HFFc6 (cell line): ENCODE measurements at regions not wholly inside any gene's neighbourhood (a gene's known extent, or its start where the extent isn't known, plus 50 kb on each side); places are given as distances from the start of the nearest gene placed in this dataset.

ENCODE experiments used
- DNase-seq: peaks from one replicate; pipeline ENCODE4 v3.0.0-alpha.2; 2018
- H3K27ac Mint-ChIP-seq: 2 replicates; pipeline ENCODE4 v1.8.0; 2020; ENCODE audit warnings: mild to moderate bottlenecking, mixed read lengths
- H3K27me3 Mint-ChIP-seq: 2 replicates; pipeline ENCODE4 v1.8.0; 2021; ENCODE audit warnings: mild to moderate bottlenecking, moderate library complexity, mixed read lengths; ENCODE audit not compliant: insufficient read depth
- H3K36me3 Mint-ChIP-seq: 2 replicates; pipeline ENCODE4 v1.8.0; 2021; ENCODE audit warnings: low read depth, mixed read lengths
- H3K4me1 Mint-ChIP-seq: 2 replicates; pipeline ENCODE4 v1.8.0; 2020; ENCODE audit warnings: low read depth, mixed read lengths
- H3K4me3 Mint-ChIP-seq: 2 replicates; pipeline ENCODE4 v1.8.0; 2020; ENCODE audit warnings: mild to moderate bottlenecking, moderate library complexity, mixed read lengths
- H3K9me3 Mint-ChIP-seq: 2 replicates; pipeline ENCODE4 v1.8.0; 2020; ENCODE audit warnings: mild to moderate bottlenecking, mixed read lengths
- CTCF ChIP-seq: fragments of 200-600 bp; sonication (generic); IDR thresholded peaks from 2 replicates; pipeline ENCODE4 v1.5.0; 2021; ENCODE audit warnings: antibody characterized with exemption, mild to moderate bottlenecking

GRCh38 chr6:137690721-137691120 lies 176.3 kb upstream of the TNFAIP3 start:
- no peak for DNase-seq
- peaks cover 8% of the 10 kb centered on the region; the same call in 1 of the 2 replicates for H3K27me3 Mint-ChIP-seq
- no peak for TF ChIP-seq CTCF
- H3K4me1 Mint-ChIP-seq = no peaks in the 10 kb centered on the region; the same call in 1 of the 2 replicates
- H3K4me3 Mint-ChIP-seq = no peak overlapping the region
- no peaks in the 10 kb centered on the region for H3K36me3 Mint-ChIP-seq
- H3K27ac Mint-ChIP-seq = no peak overlapping the region
- H3K9me3 Mint-ChIP-seq = no peaks in the 10 kb centered on the region

GRCh38 chr6:137692308-137692707 lies 174.8 kb upstream of the TNFAIP3 start:
- peaks cover 7% of the 10 kb centered on the region; the same call in 1 of the 2 replicates for H3K27me3 Mint-ChIP-seq
- no peaks in the 10 kb centered on the region for H3K9me3 Mint-ChIP-seq
- H3K4me1 Mint-ChIP-seq = peaks cover 4% of the 10 kb centered on the region
- H3K36me3 Mint-ChIP-seq = no peaks in the 10 kb centered on the region
- no peak for DNase-seq
- no peak overlapping the region for H3K27ac Mint-ChIP-seq
- no peak overlapping the region for H3K4me3 Mint-ChIP-seq
- TF ChIP-seq CTCF = no peak

GRCh38 chr6:137692806-137693205 lies 174.3 kb upstream of the TNFAIP3 start:
- peaks cover 7% of the 10 kb centered on the region; the same call in 1 of the 2 replicates for H3K27me3 Mint-ChIP-seq
- no peak for DNase-seq
- no peak overlapping the region for H3K4me3 Mint-ChIP-seq
- H3K9me3 Mint-ChIP-seq = no peaks in the 10 kb centered on the region
- no peak overlapping the region for H3K27ac Mint-ChIP-seq
- no peaks in the 10 kb centered on the region for H3K36me3 Mint-ChIP-seq
- peaks cover 9% of the 10 kb centered on the region for H3K4me1 Mint-ChIP-seq
- no peak for TF ChIP-seq CTCF

GRCh38 chr6:137693711-137694110 lies 173.3 kb upstream of the TNFAIP3 start:
- no peak for DNase-seq
- peaks cover 7% of the 10 kb centered on the region; the same call in 1 of the 2 replicates for H3K27me3 Mint-ChIP-seq
- H3K4me3 Mint-ChIP-seq = no peak overlapping the region; the same call in 1 of the 2 replicates
- TF ChIP-seq CTCF = no peak
- no peaks in the 10 kb centered on the region for H3K36me3 Mint-ChIP-seq
- peaks cover 18% of the 10 kb centered on the region for H3K4me1 Mint-ChIP-seq
- H3K27ac Mint-ChIP-seq = no peak overlapping the region
- H3K9me3 Mint-ChIP-seq = no peaks in the 10 kb centered on the region

GRCh38 chr6:137696765-137697164 lies 170.3 kb upstream of the TNFAIP3 start:
- Mint-ChIP-seq H3K9me3 (no peaks in the 10 kb centered on the region), H3K36me3 (no peaks in the 10 kb centered on the region), H3K4me1 (peaks cover 30% of the 10 kb centered on the region), H3K4me3 (no peak overlapping the region), H3K27me3 (peaks cover 6% of the 10 kb centered on the region; the same call in 1 of the 2 replicates), H3K27ac (no peak overlapping the region)
- no peak for TF ChIP-seq CTCF
- DNase-seq = no peak
